Panc1 (cell line): ENCODE measurements at regions not wholly inside any gene's neighbourhood (a gene's known extent, or its start where the extent isn't known, plus 50 kb on each side); places are given as distances from the start of the nearest gene placed in this dataset.

Experiments used
- ATAC-seq: fragments of 200-7000 bp; cut with Tn5 transposase; 2 replicates; pipeline ENCODE4 v1.9.1; 2020; ENCODE audit warnings: mild to moderate bottlenecking, moderate library complexity
- BruUV-seq: library from RNA; stranded (reverse); fragments of 400-500 nt; replicated peaks from 2 replicates; lab custom pipeline; 2021; lab: Mats Ljungman, UMichigan
- CTCF ChIA-PET: fragments of 300-600 bp; sonication (Branson Sonifier 250); formaldehyde crosslinking; loops from one replicate; lab custom pipeline; 2022; ENCODE audit warnings: antibody characterized with exemption; lab: Charles Lee
- POLR2A ChIA-PET: fragments of 300-600 bp; sonication (Branson Sonifier 250); formaldehyde crosslinking; loops from one replicate; lab custom pipeline; 2022; ENCODE audit warnings: antibody characterized with exemption; lab: Charles Lee
- DNase-seq: peaks from one replicate; pipeline ENCODE4 v3.0.0-alpha.2; 2010; ENCODE audit warnings: low read depth, low spot score
- H3K27ac ChIP-seq: 2 replicates; pipeline ENCODE4 v1.5.1; 2011; ENCODE audit warnings: mild to moderate bottlenecking, low read length, inconsistent platforms
- H3K27me3 ChIP-seq: fragments of 200-500 bp; sonication (Bioruptor generic); 2 replicates; pipeline ENCODE4 v1.6.0; 2014; ENCODE audit warnings: low read length, inconsistent platforms; ENCODE audit not compliant: control insufficient read depth, insufficient read depth
- H3K36me3 ChIP-seq: fragments of 200-500 bp; sonication (Bioruptor generic); 2 replicates; pipeline ENCODE4 v1.5.1; 2014; ENCODE audit warnings: inconsistent platforms, mild to moderate bottlenecking, low read length, moderate library complexity; ENCODE audit not compliant: control insufficient read depth, insufficient read depth
- H3K4me1 ChIP-seq: 2 replicates; pipeline ENCODE4 v1.5.1; 2011; ENCODE audit warnings: inconsistent platforms, mild to moderate bottlenecking, low read length, moderate library complexity; ENCODE audit not compliant: control insufficient read depth, insufficient read depth
- H3K4me3 ChIP-seq, 2 experiments: 2 replicates each; pipeline ENCODE4 v1.5.1; 2011 to 2012; ENCODE audit warnings: low read depth in 2 of 2, low read length in 2 of 2, mild to moderate bottlenecking in 2 of 2, inconsistent platforms in 1 of 2, moderate library complexity in 1 of 2
- H3K9me3 ChIP-seq: fragments of 200-500 bp; sonication (Bioruptor generic); 2 replicates; pipeline ENCODE4 v1.5.1; 2014; ENCODE audit warnings: low read depth, mild to moderate bottlenecking, inconsistent platforms, low read length, moderate library complexity; ENCODE audit not compliant: control insufficient read depth, insufficient read depth
- POLR2AphosphoS5 ChIP-seq: IDR thresholded peaks from 2 replicates; pipeline ENCODE4 v1.6.1; 2012; ENCODE audit warnings: mild to moderate bottlenecking, low read depth, low read length, moderate library complexity
- SIN3A ChIP-seq: IDR thresholded peaks from 2 replicates; pipeline ENCODE4 v1.6.1; 2012; ENCODE audit warnings: low read depth, mild to moderate bottlenecking, low read length, moderate library complexity, borderline replicate concordance; ENCODE audit not compliant: insufficient read depth
- TCF7L2 ChIP-seq: IDR thresholded peaks from 2 replicates; pipeline ENCODE4 v1.6.1; 2011; ENCODE audit warnings: mild to moderate bottlenecking, low read depth, low read length, inconsistent platforms
- in situ Hi-C: cut with HindIII; loops from 2 replicates; pipeline ENCODE4 v1.10.0; 2016; ENCODE audit warnings: low sequenced_read_pairs, low pct_unique_long_range_greater_than_20kb
- intact Hi-C: fragments of 100-400 bp; cut with micrococcal nuclease; formaldehyde crosslinking; loops from one replicate; pipeline ENCODE4 v1.10.0; 2022; ENCODE audit not compliant: unreplicated experiment
- TF ChIP-seq, protein P1 (sequence below), 2 experiments: IDR thresholded peaks; 2 replicates each; pipeline ENCODE4 v1.6.1; 2011 to 2012; ENCODE audit warnings: low read depth in 2 of 2, control low read depth in 1 of 2, low read length in 1 of 2, mild to moderate bottlenecking in 1 of 2, moderate library complexity in 1 of 2; ENCODE audit not compliant: insufficient read depth in 1 of 2
- TF ChIP-seq, protein P2 (sequence below): fragments of 450-650 bp; IDR thresholded peaks from 2 replicates; pipeline ENCODE4 v1.5.1; 2017; ENCODE audit warnings: mild to moderate bottlenecking

DNA sequence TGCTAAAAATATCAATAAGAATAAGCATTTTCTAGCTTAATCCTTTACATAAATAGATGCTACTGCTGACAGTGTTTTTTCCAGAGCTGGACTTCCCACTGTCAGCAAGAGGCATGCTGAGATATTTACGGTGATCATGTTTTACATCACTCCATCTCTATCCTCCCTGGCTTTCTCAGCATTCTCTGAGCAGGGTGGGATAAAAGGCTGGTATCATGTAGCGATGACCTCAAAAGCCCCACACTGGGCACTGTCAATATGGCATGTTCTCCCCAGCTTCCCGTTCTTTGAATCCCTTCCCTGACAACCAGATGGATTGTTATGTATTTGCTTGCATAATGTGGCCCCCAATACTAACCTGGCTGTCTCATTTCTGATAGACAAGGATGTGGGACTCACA, 83.2 kb upstream of the EPHA4 start:
- BruUV-seq: no TSS peak
- in situ Hi-C loops: no loop called here

DNA sequence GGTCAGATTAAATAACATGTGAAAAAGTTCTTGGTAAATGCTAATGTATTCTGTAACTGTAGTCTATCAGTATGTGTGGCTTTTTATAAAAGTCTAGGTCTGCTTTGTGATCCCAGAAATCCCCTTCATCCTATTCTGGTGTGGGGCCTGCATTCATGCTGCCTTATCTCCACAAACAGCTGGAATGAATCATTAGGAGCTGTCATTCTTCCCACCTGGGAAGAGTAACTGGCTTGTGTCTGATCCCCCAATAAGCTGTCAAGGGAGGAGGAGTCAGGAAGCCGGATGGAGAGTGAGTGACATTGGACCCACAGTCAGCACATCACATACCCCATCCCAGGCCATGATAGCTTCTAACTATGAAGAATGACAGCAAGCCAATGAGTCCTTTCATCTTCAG, 81.1 kb upstream of the EPHA4 start:
- BruUV-seq: no TSS peak
- H3K9me3 ChIP-seq: no peaks in the 10 kb centered on the region
- H3K4me3 ChIP-seq: no peak overlapping the region
- H3K27ac ChIP-seq: no peak overlapping the region
- in situ Hi-C loops (no loop called here), intact Hi-C loops (no loop called here)
- ATAC-seq (no peak), DNase-seq (no peak)
- no peaks in the 10 kb centered on the region for H3K36me3 ChIP-seq
- no peaks in the 10 kb centered on the region for H3K27me3 ChIP-seq
- TF ChIP-seq TCF7L2: no peak
- no peak for TF ChIP-seq POLR2AphosphoS5
- TF ChIP-seq SIN3A: no peak
- TF ChIP-seq, protein P1, sequence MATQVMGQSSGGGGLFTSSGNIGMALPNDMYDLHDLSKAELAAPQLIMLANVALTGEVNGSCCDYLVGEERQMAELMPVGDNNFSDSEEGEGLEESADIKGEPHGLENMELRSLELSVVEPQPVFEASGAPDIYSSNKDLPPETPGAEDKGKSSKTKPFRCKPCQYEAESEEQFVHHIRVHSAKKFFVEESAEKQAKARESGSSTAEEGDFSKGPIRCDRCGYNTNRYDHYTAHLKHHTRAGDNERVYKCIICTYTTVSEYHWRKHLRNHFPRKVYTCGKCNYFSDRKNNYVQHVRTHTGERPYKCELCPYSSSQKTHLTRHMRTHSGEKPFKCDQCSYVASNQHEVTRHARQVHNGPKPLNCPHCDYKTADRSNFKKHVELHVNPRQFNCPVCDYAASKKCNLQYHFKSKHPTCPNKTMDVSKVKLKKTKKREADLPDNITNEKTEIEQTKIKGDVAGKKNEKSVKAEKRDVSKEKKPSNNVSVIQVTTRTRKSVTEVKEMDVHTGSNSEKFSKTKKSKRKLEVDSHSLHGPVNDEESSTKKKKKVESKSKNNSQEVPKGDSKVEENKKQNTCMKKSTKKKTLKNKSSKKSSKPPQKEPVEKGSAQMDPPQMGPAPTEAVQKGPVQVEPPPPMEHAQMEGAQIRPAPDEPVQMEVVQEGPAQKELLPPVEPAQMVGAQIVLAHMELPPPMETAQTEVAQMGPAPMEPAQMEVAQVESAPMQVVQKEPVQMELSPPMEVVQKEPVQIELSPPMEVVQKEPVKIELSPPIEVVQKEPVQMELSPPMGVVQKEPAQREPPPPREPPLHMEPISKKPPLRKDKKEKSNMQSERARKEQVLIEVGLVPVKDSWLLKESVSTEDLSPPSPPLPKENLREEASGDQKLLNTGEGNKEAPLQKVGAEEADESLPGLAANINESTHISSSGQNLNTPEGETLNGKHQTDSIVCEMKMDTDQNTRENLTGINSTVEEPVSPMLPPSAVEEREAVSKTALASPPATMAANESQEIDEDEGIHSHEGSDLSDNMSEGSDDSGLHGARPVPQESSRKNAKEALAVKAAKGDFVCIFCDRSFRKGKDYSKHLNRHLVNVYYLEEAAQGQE (IDR thresholded peaks at IDR 0.05; ENCODE audit: insufficient read depth in 1 of 2, low read depth in 2 of 2, low read length in 1 of 2): no peak
- TF ChIP-seq, protein P2, sequence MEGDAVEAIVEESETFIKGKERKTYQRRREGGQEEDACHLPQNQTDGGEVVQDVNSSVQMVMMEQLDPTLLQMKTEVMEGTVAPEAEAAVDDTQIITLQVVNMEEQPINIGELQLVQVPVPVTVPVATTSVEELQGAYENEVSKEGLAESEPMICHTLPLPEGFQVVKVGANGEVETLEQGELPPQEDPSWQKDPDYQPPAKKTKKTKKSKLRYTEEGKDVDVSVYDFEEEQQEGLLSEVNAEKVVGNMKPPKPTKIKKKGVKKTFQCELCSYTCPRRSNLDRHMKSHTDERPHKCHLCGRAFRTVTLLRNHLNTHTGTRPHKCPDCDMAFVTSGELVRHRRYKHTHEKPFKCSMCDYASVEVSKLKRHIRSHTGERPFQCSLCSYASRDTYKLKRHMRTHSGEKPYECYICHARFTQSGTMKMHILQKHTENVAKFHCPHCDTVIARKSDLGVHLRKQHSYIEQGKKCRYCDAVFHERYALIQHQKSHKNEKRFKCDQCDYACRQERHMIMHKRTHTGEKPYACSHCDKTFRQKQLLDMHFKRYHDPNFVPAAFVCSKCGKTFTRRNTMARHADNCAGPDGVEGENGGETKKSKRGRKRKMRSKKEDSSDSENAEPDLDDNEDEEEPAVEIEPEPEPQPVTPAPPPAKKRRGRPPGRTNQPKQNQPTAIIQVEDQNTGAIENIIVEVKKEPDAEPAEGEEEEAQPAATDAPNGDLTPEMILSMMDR: no peak
- ChIA-PET CTCF (no interaction called here), POLR2A (no interaction called here)
- H3K4me1 ChIP-seq: no peaks in the 10 kb centered on the region

More for the DNA sequence above, 83.2 kb upstream of the EPHA4 start:
- Histone ChIP-seq H3K27me3 (no peaks in the 10 kb centered on the region), H3K27ac (no peak overlapping the region), H3K36me3 (no peaks in the 10 kb centered on the region), H3K4me3 (no peak overlapping the region), H3K4me1 (no peaks in the 10 kb centered on the region), H3K9me3 (no peaks in the 10 kb centered on the region)
- TF ChIP-seq SIN3A: no peak
- ChIA-PET POLR2A (no interaction called here), CTCF (no interaction called here)
- intact Hi-C loops: no loop called here
- no peak for DNase-seq
- ATAC-seq: no peak

DNA sequence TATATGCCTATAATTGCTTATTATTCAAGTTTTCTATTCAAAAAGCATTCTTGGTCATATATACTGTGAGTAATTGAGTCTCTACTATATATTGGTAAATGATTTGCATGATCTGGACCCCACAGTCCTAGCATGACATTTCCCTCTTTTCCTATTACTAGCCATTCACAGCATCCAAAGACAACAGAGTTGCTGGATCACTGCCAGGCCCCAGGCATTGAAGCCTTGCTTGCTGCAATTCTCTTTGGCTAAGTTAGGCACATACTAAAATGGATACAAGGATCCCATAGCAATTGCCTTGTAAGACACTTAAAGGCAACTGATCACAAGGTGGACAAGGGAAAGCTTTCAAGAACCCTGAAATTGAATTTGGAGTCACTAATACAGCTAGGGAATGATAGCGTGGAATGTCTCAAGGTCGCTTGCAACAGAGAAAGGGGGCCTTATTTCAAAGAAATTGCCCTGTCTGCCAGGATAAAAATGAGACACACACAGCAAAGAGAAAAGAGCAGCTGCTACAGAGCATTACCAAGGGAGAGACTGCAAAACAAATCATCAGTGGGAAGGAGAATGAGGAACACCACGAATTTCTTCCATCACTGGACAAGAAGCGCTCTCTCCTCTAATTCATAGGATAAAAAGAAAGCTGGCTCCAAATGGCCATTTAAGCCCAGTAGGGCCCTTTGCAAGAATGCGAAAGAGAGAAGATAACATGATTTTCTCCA, 77.1 kb upstream of the EPHA4 start:
- Histone ChIP-seq H3K27ac (no peak overlapping the region), H3K9me3 (no peaks in the 10 kb centered on the region), H3K27me3 (no peaks in the 10 kb centered on the region), H3K4me3 (no peak overlapping the region), H3K36me3 (no peaks in the 10 kb centered on the region), H3K4me1 (no peaks in the 10 kb centered on the region)
- BruUV-seq: no TSS peak
- ChIA-PET CTCF (no interaction called here), POLR2A (no interaction called here)
- no peak for DNase-seq
- TF ChIP-seq, protein P1 (IDR thresholded peaks at IDR 0.05; ENCODE audit: insufficient read depth in 1 of 2, low read depth in 2 of 2, low read length in 1 of 2): no peak
- TF ChIP-seq, protein P2: no peak
- TF ChIP-seq TCF7L2: no peak
- TF ChIP-seq POLR2AphosphoS5: no peak
- TF ChIP-seq SIN3A: no peak
- intact Hi-C loops: no loop called here
- ATAC-seq: no peak
- in situ Hi-C loops: no loop called here
